Adrenal gland (tissue), 9 donors: ENCODE measurements at regions not wholly inside any gene's neighbourhood (a gene's known extent, or its start where the extent isn't known, plus 50 kb on each side); places are given as distances from the start of the nearest gene placed in this dataset.

Experiments used
- DNase-seq, 7 donors: peaks; one replicate each; pipeline ENCODE4 v3.0.0-alpha.2; 2019 to 2020
- H3K27ac ChIP-seq, 5 donors: fragments of 200-600 bp; sonication (generic) in 4 of 5; 1 replicate in 3 of 5; 2 replicates in 2 of 5; pipeline versions ENCODE4 v1.5.1 to v1.8.0; 2016 to 2020; ENCODE audit warnings: mild to moderate bottlenecking in 1 of 5
- H3K27me3 ChIP-seq: fragments of 200-600 bp; 2 replicates; pipeline ENCODE4 v1.8.0; 2021
- H3K36me3 ChIP-seq, 2 donors: fragments of 200-600 bp; replicated peaks in 1 of 2; 1 replicate in 1 of 2; 2 replicates in 1 of 2; pipeline versions ENCODE4 v1.5.1 to v1.8.0; 2018 to 2022
- H3K4me1 ChIP-seq, 2 donors: fragments of 200-600 bp; replicated peaks in 1 of 2; 1 replicate in 1 of 2; 2 replicates in 1 of 2; pipeline versions ENCODE4 v1.5.1 to v1.8.0; 2018 to 2021
- H3K4me3 ChIP-seq, 4 donors: fragments of 200-600 bp; sonication (generic) in 3 of 4; one replicate each; pipeline ENCODE4 v1.5.1; 2016 to 2018
- H3K9me3 ChIP-seq, 3 donors: fragments of 200-600 bp; sonication (generic) in 1 of 3; replicated peaks in 1 of 3; 1 replicate in 2 of 3; 2 replicates in 1 of 3; pipeline versions ENCODE4 v1.5.1 to v1.8.0; 2016 to 2021
- CTCF ChIP-seq, 6 experiments: fragments of 450-650 bp in 4 of 6; fragments of 200-600 bp in 2 of 6; sonication (generic) in 1 of 6; IDR thresholded peaks; 1 replicate in 5 of 6; 2 replicates in 1 of 6; pipeline versions ENCODE4 v1.5.1 to v1.8.0; 2016 to 2021; ENCODE audit warnings: antibody characterized with exemption in 6 of 6, mild to moderate bottlenecking in 2 of 6, moderate library complexity in 1 of 6
- POLR2A ChIP-seq, 2 donors: fragments of 450-650 bp; IDR thresholded peaks; one replicate each; pipeline ENCODE4 v1.6.1; 2017; ENCODE audit warnings: antibody characterized with exemption in 2 of 2, mild to moderate bottlenecking in 2 of 2, moderate library complexity in 1 of 2
- WGBS, 4 donors: extraction: QIAGEN DNeasy Blood & Tissue Kit in 2 of 4; methylation state at CpG; one replicate each; pipeline versions ENCODE4 v1.1.5 to v1.1.7; 2013 to 2017; 5-methylcytosine and 5-hydroxymethylcytosine counted together
- intact Hi-C, 2 donors: fragments of 100-400 bp; cut with DNase I; formaldehyde crosslinking; loops; one replicate each; pipeline versions ENCODE4 v1.14.1 to v1.15.0; 2022 to 2023
- donor health status: healthy with polysubstance abuse.
- donor health status: Bipolar disorder and iron deficiency.
- donor health status: DM: yes; HTN: yes; CAD: no.
- donor health status: DM: no; HTN: no; CAD: no.
- donor health status: DM: no; HTN: no; CAD: no.

GRCh38 chr4:144283526-144283925 lies 143.0 kb upstream of the GYPA start:
- H3K27ac ChIP-seq: no peak overlapping the region
- H3K27me3 ChIP-seq: no peaks in the 10 kb centered on the region
- no peak overlapping the region for H3K4me3 ChIP-seq
- TF ChIP-seq CTCF (IDR thresholded peaks at IDR 0.05) (no peak), POLR2A (IDR thresholded peaks at IDR 0.05) (no peak)
- H3K9me3 ChIP-seq: no peaks in the 10 kb centered on the region
- no peaks in the 10 kb centered on the region for H3K36me3 ChIP-seq
- 62 to 76% (median 70%) methylated on average over 6 of the region's 6 CpGs for WGBS, 4 donors
- H3K4me1 ChIP-seq: no peaks in the 10 kb centered on the region
- intact Hi-C loops: no loop called here
- DNase-seq: no peak

GRCh38 chr4:144284026-144284425 lies 143.5 kb upstream of the GYPA start:
- Histone ChIP-seq H3K4me1 (no peaks in the 10 kb centered on the region), H3K4me3 (no peak overlapping the region), H3K27ac (no peak overlapping the region), H3K36me3 (no peaks in the 10 kb centered on the region), H3K9me3 (no peaks in the 10 kb centered on the region), H3K27me3 (no peaks in the 10 kb centered on the region)
- DNase-seq: no peak
- no peak for TF ChIP-seq POLR2A (IDR thresholded peaks at IDR 0.05)
- TF ChIP-seq CTCF (IDR thresholded peaks at IDR 0.05): no peak
- intact Hi-C loops: no loop called here

- TF ChIP-seq CTCF (IDR thresholded peaks at IDR 0.05): no peak
- WGBS, 4 donors: 76 to 85% (median 78%) methylated on average over 6 of the region's 6 CpGs
- DNase-seq: no peak
- Histone ChIP-seq H3K4me1 (no peaks in the 10 kb centered on the region), H3K36me3 (no peaks in the 10 kb centered on the region), H3K27ac (no peak overlapping the region), H3K9me3 (no peaks in the 10 kb centered on the region), H3K4me3 (no peak overlapping the region), H3K27me3 (no peaks in the 10 kb centered on the region)
- intact Hi-C loops: no loop called here
These were observed 147.7 kb upstream of the GYPA start for GRCh38 chr4:144288011-144288903.

- WGBS, 4 donors: 74 to 89% (median 80%) methylated on average over 1 of the region's 1 CpG
- H3K27me3 ChIP-seq: no peaks in the 10 kb centered on the region
- H3K9me3 ChIP-seq: no peaks in the 10 kb centered on the region
- intact Hi-C loops: no loop called here
- TF ChIP-seq POLR2A (IDR thresholded peaks at IDR 0.05): no peak
- no peak for TF ChIP-seq CTCF (IDR thresholded peaks at IDR 0.05)
- no peak for DNase-seq
- no peak overlapping the region for H3K27ac ChIP-seq
- no peaks in the 10 kb centered on the region for H3K36me3 ChIP-seq
- no peaks in the 10 kb centered on the region for H3K4me1 ChIP-seq
- H3K4me3 ChIP-seq: no peak overlapping the region
These were observed 149.3 kb upstream of the GYPA start for GRCh38 chr4:144289667-144290428.
